ENCODE measurements at regions not wholly inside any gene's neighbourhood (a gene's known extent, or its start where the extent isn't known, plus 50 kb on each side); places are given as distances from the start of the nearest gene placed in this dataset.

DNA sequence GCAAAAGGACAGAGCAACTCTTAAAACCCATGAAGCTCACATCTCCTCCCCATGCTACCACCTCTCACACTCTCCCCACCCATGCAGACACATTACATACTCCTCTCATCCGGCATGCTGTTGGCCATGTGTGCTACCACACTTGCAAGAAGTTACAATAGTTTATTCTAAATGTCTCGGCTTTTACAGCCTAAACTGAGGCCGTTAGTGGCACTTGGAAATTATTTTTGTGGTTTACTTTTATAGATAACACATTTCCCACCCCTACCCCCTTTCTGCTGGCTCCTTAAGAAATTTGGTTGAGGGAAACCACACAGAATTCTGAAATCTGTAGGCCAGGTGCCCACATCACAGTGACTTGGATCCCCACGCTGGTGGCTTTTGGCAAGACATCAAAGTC, 141.1 kb upstream of the HHIP start:
- intact Hi-C loops (cut with micrococcal nuclease) (no loop called here), dilution Hi-C loops (cut with HindIII; ENCODE audit: low sequenced_read_pairs, unreplicated experiment) (no loop called here), in situ Hi-C loops (cut with MboI; ENCODE audit: low sequenced_read_pairs) (no loop called here)
- Histone ChIP-seq H3K4me1 (ENCODE audit: control insufficient read depth, insufficient read depth, low read length) (no peaks in the 10 kb centered on the region), H3K23ac (ENCODE audit: low read depth, low read length) (no peak overlapping the region), H3K4me3 (ENCODE audit: insufficient read depth, low read depth, low read length) (no peak overlapping the region), H4K20me1 (ENCODE audit: insufficient read depth, low read length) (no peaks in the 10 kb centered on the region), H3K36me3 (ENCODE audit: control insufficient read depth, insufficient read depth, low read length) (no peaks in the 10 kb centered on the region), H2AFZ (replicated peaks; ENCODE audit: low read length, poor library complexity) (no peak overlapping the region), H4K8ac (ENCODE audit: low read depth in 2 of 2, low read length in 2 of 2) (no peak overlapping the region), H2AK9ac (replicated peaks; ENCODE audit: low read depth, low read length, poor library complexity) (no peak overlapping the region), H2BK15ac (ENCODE audit: low read depth, low read length) (no peak overlapping the region), H3K9me3 (ENCODE audit: control insufficient read depth, insufficient read depth, low read length) (no peaks in the 10 kb centered on the region), H4K91ac (ENCODE audit: insufficient read depth, low read depth, low read length) (no peak overlapping the region), H3K56ac (ENCODE audit: extremely low read depth, insufficient read depth, low read length) (no peak overlapping the region), H3K79me1 (ENCODE audit: low read depth in 1 of 2, low read length in 2 of 2) (no peaks in the 10 kb centered on the region), H3K14ac (replicated peaks; ENCODE audit: low read depth, low read length) (no peak overlapping the region), H2AK5ac (ENCODE audit: low read depth, low read length) (no peak overlapping the region), H3K4ac (ENCODE audit: low read depth, low read length) (no peak overlapping the region), H2BK120ac (ENCODE audit: low read depth, low read length) (no peak overlapping the region), H3K27ac (ENCODE audit: insufficient read depth, low read length) (no peak overlapping the region), H3K9ac (ENCODE audit: low read depth, low read length) (no peak overlapping the region), H3K27me3 (ENCODE audit: control insufficient read depth, insufficient read depth, low read length) (no peaks in the 10 kb centered on the region), H2BK5ac (ENCODE audit: low read depth, low read length, poor library complexity, severe bottlenecking) (no peak overlapping the region), H3K4me2 (ENCODE audit: low read depth, low read length) (no peak overlapping the region), H4K5ac (ENCODE audit: low read depth, low read length) (no peak overlapping the region), H2BK20ac (ENCODE audit: low read depth, low read length) (no peak overlapping the region), H3K9me1 (ENCODE audit: insufficient read depth, low read length) (no peaks in the 10 kb centered on the region), H3K18ac (ENCODE audit: low read depth, low read length) (no peak overlapping the region)
- ChIA-PET POLR2A (ENCODE audit: unreplicated experiment) (no interaction called here), CTCF (interaction anchor here (1.0 kb wide), 1 partner anchor 9 kb away, joined by 3 read pairs; no protein-coding TSS in a partner anchor)
- no peak for TF ChIP-seq SMC3 (IDR thresholded peaks at IDR 0.05; ENCODE audit: low read depth, low read length)
- TF ChIP-seq NFE2L2 (IDR thresholded peaks at IDR 0.05; ENCODE audit: low read depth, low read length), result no peak
- TF ChIP-seq MAZ (IDR thresholded peaks at IDR 0.05; ENCODE audit: borderline replicate concordance, low read depth, low read length), result no peak
- TF ChIP-seq, protein P1, sequence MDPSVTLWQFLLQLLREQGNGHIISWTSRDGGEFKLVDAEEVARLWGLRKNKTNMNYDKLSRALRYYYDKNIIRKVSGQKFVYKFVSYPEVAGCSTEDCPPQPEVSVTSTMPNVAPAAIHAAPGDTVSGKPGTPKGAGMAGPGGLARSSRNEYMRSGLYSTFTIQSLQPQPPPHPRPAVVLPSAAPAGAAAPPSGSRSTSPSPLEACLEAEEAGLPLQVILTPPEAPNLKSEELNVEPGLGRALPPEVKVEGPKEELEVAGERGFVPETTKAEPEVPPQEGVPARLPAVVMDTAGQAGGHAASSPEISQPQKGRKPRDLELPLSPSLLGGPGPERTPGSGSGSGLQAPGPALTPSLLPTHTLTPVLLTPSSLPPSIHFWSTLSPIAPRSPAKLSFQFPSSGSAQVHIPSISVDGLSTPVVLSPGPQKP (IDR thresholded peaks at IDR 0.05; ENCODE audit: borderline replicate concordance, low read depth, low read length), result no peak
- TF ChIP-seq, protein P2, sequence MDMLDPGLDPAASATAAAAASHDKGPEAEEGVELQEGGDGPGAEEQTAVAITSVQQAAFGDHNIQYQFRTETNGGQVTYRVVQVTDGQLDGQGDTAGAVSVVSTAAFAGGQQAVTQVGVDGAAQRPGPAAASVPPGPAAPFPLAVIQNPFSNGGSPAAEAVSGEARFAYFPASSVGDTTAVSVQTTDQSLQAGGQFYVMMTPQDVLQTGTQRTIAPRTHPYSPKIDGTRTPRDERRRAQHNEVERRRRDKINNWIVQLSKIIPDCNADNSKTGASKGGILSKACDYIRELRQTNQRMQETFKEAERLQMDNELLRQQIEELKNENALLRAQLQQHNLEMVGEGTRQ (IDR thresholded peaks at IDR 0.05; ENCODE audit: low read depth, low read length), result no peak
- TF ChIP-seq CEBPB (IDR thresholded peaks at IDR 0.05; ENCODE audit: low read depth, low read length), result no peak
- no peak for TF ChIP-seq RFX5 (IDR thresholded peaks at IDR 0.05; ENCODE audit: low read depth, low read length)
- TF ChIP-seq CHD1 (IDR thresholded peaks at IDR 0.05; ENCODE audit: low read depth, low read length), result no peak
- TF ChIP-seq, protein P3, sequence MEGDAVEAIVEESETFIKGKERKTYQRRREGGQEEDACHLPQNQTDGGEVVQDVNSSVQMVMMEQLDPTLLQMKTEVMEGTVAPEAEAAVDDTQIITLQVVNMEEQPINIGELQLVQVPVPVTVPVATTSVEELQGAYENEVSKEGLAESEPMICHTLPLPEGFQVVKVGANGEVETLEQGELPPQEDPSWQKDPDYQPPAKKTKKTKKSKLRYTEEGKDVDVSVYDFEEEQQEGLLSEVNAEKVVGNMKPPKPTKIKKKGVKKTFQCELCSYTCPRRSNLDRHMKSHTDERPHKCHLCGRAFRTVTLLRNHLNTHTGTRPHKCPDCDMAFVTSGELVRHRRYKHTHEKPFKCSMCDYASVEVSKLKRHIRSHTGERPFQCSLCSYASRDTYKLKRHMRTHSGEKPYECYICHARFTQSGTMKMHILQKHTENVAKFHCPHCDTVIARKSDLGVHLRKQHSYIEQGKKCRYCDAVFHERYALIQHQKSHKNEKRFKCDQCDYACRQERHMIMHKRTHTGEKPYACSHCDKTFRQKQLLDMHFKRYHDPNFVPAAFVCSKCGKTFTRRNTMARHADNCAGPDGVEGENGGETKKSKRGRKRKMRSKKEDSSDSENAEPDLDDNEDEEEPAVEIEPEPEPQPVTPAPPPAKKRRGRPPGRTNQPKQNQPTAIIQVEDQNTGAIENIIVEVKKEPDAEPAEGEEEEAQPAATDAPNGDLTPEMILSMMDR (conservative IDR thresholded peaks at IDR 0.05; ENCODE audit: low read depth, low read length), result no peak
- TF ChIP-seq POLR2A (IDR thresholded peaks at IDR 0.05; ENCODE audit: low read depth, low read length), result no peak
- TF ChIP-seq RCOR1 (IDR thresholded peaks at IDR 0.05; ENCODE audit: insufficient replicate concordance, low read length), result no peak
- TF ChIP-seq MAFK (IDR thresholded peaks at IDR 0.05; ENCODE audit: low read depth, low read length), result no peak
- TF ChIP-seq MXI1 (IDR thresholded peaks at IDR 0.05; ENCODE audit: borderline replicate concordance, low read depth, low read length), result no peak
- no peak for TF ChIP-seq RAD21 (IDR thresholded peaks at IDR 0.05; ENCODE audit: low read length)
- no peak for TF ChIP-seq BHLHE40 (IDR thresholded peaks at IDR 0.05; ENCODE audit: low read depth, low read length)
- no peak for TF ChIP-seq FOS (IDR thresholded peaks at IDR 0.05; ENCODE audit: low read depth, low read length)
- BruUV-seq (replicated peaks), result no TSS peak
- DNase-seq (no peak), ATAC-seq (ENCODE audit: low read depth) (no peak)
- WGBS, 2 experiments (ENCODE audit: extremely low coverage in 2 of 2, insufficient read length in 1 of 2), result no CpG with 5 or more reads among the region's 4 CpGs
